ES-I3 (cell line): ENCODE measurements at regions not wholly inside any gene's neighbourhood (a gene's known extent, or its start where the extent isn't known, plus 50 kb on each side); places are given as distances from the start of the nearest gene placed in this dataset.

ENCODE experiments used
- H3K36me3 ChIP-seq: 2 replicates; pipeline ENCODE4 v1.6.1; 2013; ENCODE audit warnings: mild to moderate bottlenecking, low read length, control low read depth, moderate library complexity; ENCODE audit not compliant: insufficient read depth
- H3K4me1 ChIP-seq: 2 replicates; pipeline ENCODE4 v1.6.1; 2013; ENCODE audit warnings: mild to moderate bottlenecking, control low read depth, low read length; ENCODE audit not compliant: insufficient read depth
- H3K9ac ChIP-seq: 2 replicates; pipeline ENCODE4 v1.6.1; 2013; ENCODE audit warnings: low read depth, mild to moderate bottlenecking, low read length, moderate library complexity
- H3K9me3 ChIP-seq: 2 replicates; pipeline ENCODE4 v1.6.1; 2013; ENCODE audit warnings: mild to moderate bottlenecking, low read length, moderate library complexity; ENCODE audit not compliant: control insufficient read depth, insufficient read depth

- Histone ChIP-seq H3K9me3 (no peaks in the 10 kb centered on the region), H3K9ac (no peak overlapping the region), H3K4me1 (no peaks in the 10 kb centered on the region), H3K36me3 (no peaks in the 10 kb centered on the region)
These were observed 764.0 kb downstream of the XPNPEP1 start for GRCh38 chr10:109159351-109159750.

DNA sequence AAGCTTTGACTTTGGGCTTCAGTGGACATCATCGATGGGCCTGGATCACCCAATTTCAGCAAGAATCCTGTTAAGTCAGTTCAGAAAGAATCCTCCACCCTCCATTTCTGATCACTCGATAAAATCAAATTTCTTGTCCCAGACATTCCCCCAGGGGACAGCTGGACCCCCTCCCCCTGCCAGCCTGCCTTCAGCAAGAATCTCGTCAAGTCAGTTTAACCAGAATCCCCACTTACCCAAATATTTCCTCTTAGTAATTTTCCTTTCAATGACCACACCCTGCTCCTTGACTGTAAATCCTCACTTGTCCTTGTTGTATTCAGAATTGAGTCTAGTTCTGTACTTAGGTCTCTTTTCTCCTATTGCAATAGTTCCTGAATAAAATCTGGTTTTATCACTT, 766.9 kb downstream of the XPNPEP1 start:
- Histone ChIP-seq H3K36me3 (no peaks in the 10 kb centered on the region), H3K9me3 (no peaks in the 10 kb centered on the region; the same call in 1 of the 2 replicates), H3K4me1 (no peaks in the 10 kb centered on the region), H3K9ac (no peak overlapping the region)

DNA sequence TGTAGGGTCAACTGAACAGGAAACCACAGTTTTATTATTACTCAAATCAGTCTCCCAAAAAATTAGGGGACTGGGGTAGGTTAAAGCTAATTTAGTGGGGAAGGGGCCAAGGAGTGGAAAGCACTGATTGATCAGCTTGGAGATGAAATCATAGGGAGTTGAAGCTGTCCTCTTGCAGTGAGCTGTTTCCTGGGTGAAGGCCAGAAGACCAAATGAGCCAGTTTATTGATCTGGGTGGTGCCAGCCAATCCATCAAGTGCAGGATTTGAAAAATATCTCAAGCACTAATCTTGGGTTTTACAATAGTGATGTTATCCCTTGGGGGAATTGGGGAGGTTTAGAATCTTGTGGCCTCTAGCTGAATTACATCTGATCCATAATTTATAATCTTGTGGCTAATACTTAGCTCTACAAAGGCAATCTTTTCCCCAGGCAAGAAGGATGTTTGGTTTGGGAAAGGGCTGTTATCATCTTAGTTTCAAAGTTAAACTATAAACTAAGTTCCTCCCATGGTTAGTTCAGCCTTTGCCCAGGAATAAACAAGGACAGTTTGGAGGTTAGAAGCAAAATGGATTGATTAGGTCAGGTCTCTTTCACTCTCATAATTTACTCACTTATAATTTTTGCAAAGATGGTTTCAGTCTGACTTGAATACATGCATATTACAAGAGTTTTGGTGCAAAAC, 773.5 kb downstream of the XPNPEP1 start:
- H3K36me3 ChIP-seq, result no peaks in the 10 kb centered on the region
- no peaks in the 10 kb centered on the region; the same call in 1 of the 2 replicates for H3K9me3 ChIP-seq
- no peak overlapping the region for H3K9ac ChIP-seq
- H3K4me1 ChIP-seq, result no peaks in the 10 kb centered on the region

- Histone ChIP-seq H3K4me1 (no peaks in the 10 kb centered on the region), H3K36me3 (no peaks in the 10 kb centered on the region), H3K9ac (no peak overlapping the region), H3K9me3 (no peaks in the 10 kb centered on the region)
These were observed 795.9 kb downstream of the XPNPEP1 start for GRCh38 chr10:109127363-109127762.

DNA sequence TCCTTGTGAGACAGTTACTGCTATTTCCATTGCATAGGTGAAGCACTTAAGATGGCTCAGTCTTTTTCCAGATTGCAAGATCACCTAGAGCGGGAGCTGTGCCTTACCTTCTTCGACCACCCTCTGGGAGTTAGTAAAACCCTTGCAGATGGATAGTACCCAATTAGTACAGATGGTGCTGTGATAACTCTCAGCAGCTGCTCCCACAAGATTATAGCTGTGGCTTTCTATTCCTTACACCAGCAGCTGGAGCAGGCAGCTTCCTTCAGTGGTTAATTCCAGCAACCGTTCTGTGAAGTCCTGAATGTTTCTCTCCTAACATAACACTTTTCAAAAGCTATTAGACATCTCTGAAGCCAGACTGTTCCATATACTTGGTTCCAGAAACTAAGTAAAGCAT, 796.8 kb downstream of the XPNPEP1 start:
- H3K36me3 ChIP-seq, result no peaks in the 10 kb centered on the region
- H3K9ac ChIP-seq, result no peak overlapping the region
- no peaks in the 10 kb centered on the region for H3K9me3 ChIP-seq
- H3K4me1 ChIP-seq, result no peaks in the 10 kb centered on the region

- Histone ChIP-seq H3K9me3 (no peaks in the 10 kb centered on the region), H3K4me1 (no peaks in the 10 kb centered on the region), H3K9ac (no peak overlapping the region), H3K36me3 (no peaks in the 10 kb centered on the region)
These were observed 797.3 kb downstream of the XPNPEP1 start for GRCh38 chr10:109126016-109126415.

DNA sequence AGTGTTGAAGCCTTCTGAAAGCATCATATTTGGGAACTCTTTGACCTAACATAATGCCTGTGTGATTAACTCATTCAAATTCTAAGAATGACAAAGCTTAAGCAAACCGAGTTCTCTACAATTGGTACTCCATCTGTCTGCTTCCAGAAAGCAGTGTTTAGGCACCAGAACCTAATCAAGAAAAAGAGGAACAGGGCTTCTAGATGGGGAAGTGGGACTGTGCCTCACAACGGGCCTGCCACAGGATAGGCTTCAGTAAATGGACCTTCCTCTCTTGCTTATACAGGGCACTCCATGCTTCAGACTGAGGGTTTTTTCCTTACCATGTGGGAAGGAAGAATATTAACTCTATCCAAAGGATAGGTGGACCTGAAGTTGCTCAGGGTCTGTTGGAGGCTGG, 808.1 kb downstream of the XPNPEP1 start:
- no peaks in the 10 kb centered on the region for H3K4me1 ChIP-seq
- peaks cover 5% of the 10 kb centered on the region; the same call in 1 of the 2 replicates for H3K9me3 ChIP-seq
- H3K9ac ChIP-seq, result no peak overlapping the region
- no peaks in the 10 kb centered on the region for H3K36me3 ChIP-seq

DNA sequence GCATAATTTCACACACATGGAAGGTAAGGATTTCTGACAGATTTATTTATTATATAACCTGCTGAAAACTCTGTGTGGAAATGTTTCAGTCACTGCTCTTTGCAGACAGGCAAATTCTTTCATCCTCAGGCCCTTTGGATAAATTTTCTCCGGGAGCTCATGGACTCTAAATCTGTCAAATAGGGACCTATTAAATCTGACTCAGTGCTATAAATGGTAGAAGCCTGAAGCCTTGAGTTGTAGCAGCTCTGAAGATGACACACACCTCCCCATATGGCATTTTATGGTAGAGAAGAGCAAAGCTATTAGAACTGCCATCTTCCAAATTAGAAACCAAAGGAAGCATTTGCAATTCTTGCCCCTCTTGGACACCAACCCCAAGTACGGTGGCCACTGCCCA, 808.7 kb downstream of the XPNPEP1 start:
- Histone ChIP-seq H3K9ac (no peak overlapping the region), H3K36me3 (no peaks in the 10 kb centered on the region), H3K9me3 (peaks cover 5% of the 10 kb centered on the region; the same call in 1 of the 2 replicates), H3K4me1 (no peaks in the 10 kb centered on the region)

GRCh38 chr10:109106604-109107003, 816.7 kb downstream of the XPNPEP1 start:
- Histone ChIP-seq H3K36me3 (no peaks in the 10 kb centered on the region), H3K4me1 (peaks cover 4% of the 10 kb centered on the region; the same call in 1 of the 2 replicates), H3K9ac (no peak overlapping the region), H3K9me3 (no peaks in the 10 kb centered on the region)

- no peak overlapping the region for H3K9ac ChIP-seq
- no peaks in the 10 kb centered on the region for H3K36me3 ChIP-seq
- peaks cover 4% of the 10 kb centered on the region; the same call in 1 of the 2 replicates for H3K4me1 ChIP-seq
- no peaks in the 10 kb centered on the region for H3K9me3 ChIP-seq
These were observed 817.6 kb downstream of the XPNPEP1 start for GRCh38 chr10:109105725-109106124.

DNA sequence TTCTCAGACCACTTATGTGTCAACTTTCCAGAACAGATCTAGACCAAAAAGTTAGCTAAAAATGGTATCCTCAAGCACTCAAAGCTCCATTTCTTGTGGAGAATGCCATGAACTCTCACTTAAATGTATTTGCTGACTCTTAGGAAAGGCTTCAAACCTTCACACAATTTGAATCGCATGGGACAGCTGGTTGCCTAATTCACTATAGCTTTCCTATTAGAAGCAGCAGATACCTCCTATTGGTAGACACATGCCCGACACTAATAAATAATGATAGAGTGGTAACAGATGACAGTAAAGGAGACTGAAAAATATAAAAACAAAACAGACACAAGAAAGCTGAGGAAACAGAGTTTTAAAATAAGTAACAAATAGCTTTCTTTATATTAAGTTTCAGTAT, 818.5 kb downstream of the XPNPEP1 start:
- peaks cover 4% of the 10 kb centered on the region; the same call in 1 of the 2 replicates for H3K4me1 ChIP-seq
- no peaks in the 10 kb centered on the region for H3K36me3 ChIP-seq
- H3K9ac ChIP-seq, result no peak overlapping the region
- H3K9me3 ChIP-seq, result no peaks in the 10 kb centered on the region

GRCh38 chr10:109103278-109103677, 820.0 kb downstream of the XPNPEP1 start:
- H3K9me3 ChIP-seq, result no peaks in the 10 kb centered on the region
- H3K4me1 ChIP-seq, result peaks cover 4% of the 10 kb centered on the region; the same call in 1 of the 2 replicates
- H3K36me3 ChIP-seq, result no peaks in the 10 kb centered on the region
- no peak overlapping the region for H3K9ac ChIP-seq

DNA sequence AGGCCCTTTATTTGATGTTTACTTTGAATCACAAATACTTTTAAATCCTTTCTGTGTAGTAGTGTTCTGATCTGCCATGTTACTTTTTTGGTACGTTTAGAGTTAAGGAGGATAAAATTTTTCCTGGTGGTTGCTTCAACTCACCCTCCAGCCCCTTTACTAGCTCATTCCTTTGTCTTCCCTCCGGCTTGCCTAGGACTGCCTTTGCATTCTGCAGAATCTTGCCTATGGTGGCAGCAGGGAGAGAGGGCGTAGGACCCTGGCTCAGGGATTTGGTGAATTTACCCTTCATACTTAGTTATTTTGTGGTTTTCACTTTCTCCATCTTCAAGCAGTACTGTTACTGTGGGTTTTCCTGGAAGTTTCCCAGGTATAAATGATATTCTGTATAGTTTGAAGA, 833.5 kb downstream of the XPNPEP1 start:
- Histone ChIP-seq H3K9ac (no peak overlapping the region), H3K36me3 (no peaks in the 10 kb centered on the region), H3K9me3 (no peaks in the 10 kb centered on the region), H3K4me1 (no peaks in the 10 kb centered on the region)

DNA sequence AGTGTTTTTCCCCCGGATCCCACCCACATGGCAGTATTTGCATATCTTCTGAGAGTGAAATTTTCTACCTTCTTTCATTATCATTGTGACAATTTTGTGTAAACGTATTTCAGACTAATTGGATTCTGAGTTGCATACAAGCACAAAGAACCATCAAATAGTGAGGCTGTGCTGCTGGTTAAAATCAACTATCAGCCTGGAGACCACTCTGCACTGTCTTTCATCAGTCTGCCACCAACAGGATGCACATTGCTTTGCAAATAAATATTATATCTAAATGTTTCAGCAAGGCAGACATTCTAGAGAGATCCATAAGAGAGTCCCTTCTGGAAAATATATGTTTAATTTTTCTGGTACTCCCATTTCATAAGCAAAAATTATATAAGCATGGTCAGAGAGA, 851.8 kb downstream of the XPNPEP1 start:
- H3K36me3 ChIP-seq, result no peaks in the 10 kb centered on the region
- no peaks in the 10 kb centered on the region for H3K9me3 ChIP-seq
- H3K4me1 ChIP-seq, result no peaks in the 10 kb centered on the region
- H3K9ac ChIP-seq, result no peak overlapping the region

- no peak overlapping the region for H3K9ac ChIP-seq
- H3K36me3 ChIP-seq, result no peaks in the 10 kb centered on the region
- no peaks in the 10 kb centered on the region for H3K9me3 ChIP-seq
- no peaks in the 10 kb centered on the region for H3K4me1 ChIP-seq
These were observed 852.8 kb downstream of the XPNPEP1 start for GRCh38 chr10:109070492-109070891.
